ENCODE measurements at regions not wholly inside any gene's neighbourhood (a gene's known extent, or its start where the extent isn't known, plus 50 kb on each side); places are given as distances from the start of the nearest gene placed in this dataset.

GRCh38 chr5:17808566-17808965 is 174.3 kb downstream of the TAF11L14 start:
- Histone ChIP-seq H3K9ac (ENCODE audit: insufficient read depth, low read depth, low read length) (no peak overlapping the region), H3K4me1 (ENCODE audit: insufficient read depth, low read length) (no peaks in the 10 kb centered on the region), H3K9me3 (ENCODE audit: low read length) (peaks cover 39% of the 10 kb centered on the region), H4K20me1 (ENCODE audit: insufficient read depth, low read length) (no peaks in the 10 kb centered on the region), H3K27me3 (ENCODE audit: control insufficient read depth in 1 of 2, insufficient read depth in 2 of 2, low read length in 2 of 2) (no peaks in the 10 kb centered on the region), H3K36me3 (replicated peaks in 1 of 2; ENCODE audit: control insufficient read depth in 1 of 2, insufficient read depth in 2 of 2, low read length in 2 of 2) (no peaks in the 10 kb centered on the region), H3K4me2 (ENCODE audit: low read depth, low read length) (no peak overlapping the region), H3K27ac (ENCODE audit: extremely low read length, insufficient read depth, low read length) (no peak overlapping the region), H3K4me3 (replicated peaks in 1 of 3; ENCODE audit: insufficient read depth in 1 of 3, low read depth in 2 of 3, low read length in 3 of 3) (no peak overlapping the region), H2AFZ (ENCODE audit: low read length) (no peak overlapping the region), H3K79me2 (ENCODE audit: insufficient read depth, low read length) (no peaks in the 10 kb centered on the region)
- FAIRE-seq (no peak), ATAC-seq (no peak), DNase-seq (ENCODE audit: low spot score) (no peak)
- TF ChIP-seq ZNF451 (CRISPR knock-in tag; IDR thresholded peaks at IDR 0.05) = no peak
- no peak for TF ChIP-seq CENPBD1 (CRISPR knock-in tag; IDR thresholded peaks at IDR 0.05; ENCODE audit: borderline replicate concordance, low read depth)
- no peak for TF ChIP-seq UBTF (CRISPR knock-in tag; IDR thresholded peaks at IDR 0.05)
- TF ChIP-seq ZKSCAN5 (CRISPR knock-in tag; IDR thresholded peaks at IDR 0.05) = no peak
- BruUV-seq (replicated peaks) = no TSS peak
- 24% methylated on average over 2 of the region's 2 CpGs for WGBS (ENCODE audit: low lambda C conversion rate)
- ChIA-PET POLR2A (no interaction called here), CTCF (ENCODE audit: low intra/inter-chr PET ratio, low total read pairs) (no interaction called here)
- in situ Hi-C loops (cut with HindIII; ENCODE audit: extremely low pct_ligation_motif_present, low pct_unique_long_range_greater_than_20kb) = no loop called here
- intact Hi-C loops (cut with micrococcal nuclease; ENCODE audit: unreplicated experiment) = no loop called here

GRCh38 chr5:17810734-17811133 is 176.5 kb downstream of the TAF11L14 start:
- BruUV-seq (replicated peaks) = no TSS peak
- in situ Hi-C loops (cut with HindIII; ENCODE audit: extremely low pct_ligation_motif_present, low pct_unique_long_range_greater_than_20kb) (no loop called here), intact Hi-C loops (cut with micrococcal nuclease; ENCODE audit: unreplicated experiment) (no loop called here)
- Histone ChIP-seq H3K36me3 (replicated peaks in 1 of 2; ENCODE audit: control insufficient read depth in 1 of 2, insufficient read depth in 2 of 2, low read length in 2 of 2) (no peaks in the 10 kb centered on the region), H3K4me1 (ENCODE audit: insufficient read depth, low read length) (no peaks in the 10 kb centered on the region), H3K27me3 (ENCODE audit: control insufficient read depth in 1 of 2, insufficient read depth in 2 of 2, low read length in 2 of 2) (no peaks in the 10 kb centered on the region), H4K20me1 (ENCODE audit: insufficient read depth, low read length) (no peaks in the 10 kb centered on the region), H3K4me2 (ENCODE audit: low read depth, low read length) (no peak overlapping the region), H3K27ac (ENCODE audit: extremely low read length, insufficient read depth, low read length) (no peak overlapping the region), H3K4me3 (replicated peaks in 1 of 3; ENCODE audit: insufficient read depth in 1 of 3, low read depth in 2 of 3, low read length in 3 of 3) (no peak overlapping the region), H2AFZ (ENCODE audit: low read length) (no peak overlapping the region), H3K9ac (ENCODE audit: insufficient read depth, low read depth, low read length) (no peak overlapping the region), H3K9me3 (ENCODE audit: low read length) (peaks cover 47% of the 10 kb centered on the region), H3K79me2 (ENCODE audit: insufficient read depth, low read length) (no peaks in the 10 kb centered on the region)
- ChIA-PET CTCF (ENCODE audit: low intra/inter-chr PET ratio, low total read pairs) (no interaction called here), POLR2A (no interaction called here)
- FAIRE-seq (no peak), DNase-seq (ENCODE audit: low spot score) (no peak), ATAC-seq (no peak)
- 88% methylated on average over 1 of the region's 1 CpG for WGBS (ENCODE audit: low lambda C conversion rate)
- TF ChIP-seq SOX13 (IDR thresholded peaks at IDR 0.05) (no peak), SOX13 (CRISPR knock-in tag; conservative IDR thresholded peaks at IDR 0.05 in 1 of 2, IDR thresholded peaks at IDR 0.05 in 1 of 2) (no peak), ZNF282 (IDR thresholded peaks at IDR 0.05; ENCODE audit: partially characterized antibody) (no peak), FOXM1 (CRISPR knock-in tag; IDR thresholded peaks at IDR 0.05) (no peak), HNF1B (CRISPR knock-in tag; IDR thresholded peaks at IDR 0.05) (no peak), ZBTB1 (CRISPR knock-in tag; IDR thresholded peaks at IDR 0.05; ENCODE audit: borderline replicate concordance) (no peak), ZNF7 (CRISPR knock-in tag; IDR thresholded peaks at IDR 0.05) (no peak), MBNL3 (CRISPR knock-in tag; conservative IDR thresholded peaks at IDR 0.05) (no peak), GABPA (IDR thresholded peaks at IDR 0.05; ENCODE audit: low read depth, low read length) (no peak), GABPA (CRISPR knock-in tag; IDR thresholded peaks at IDR 0.05; ENCODE audit: low read depth) (no peak), SAFB2 (CRISPR knock-in tag; IDR thresholded peaks at IDR 0.05; ENCODE audit: borderline replicate concordance, low read depth) (no peak), ZFP37 (CRISPR knock-in tag; IDR thresholded peaks at IDR 0.05; ENCODE audit: borderline replicate concordance) (no peak), SOX6 (IDR thresholded peaks at IDR 0.05) (no peak), SOX6 (CRISPR knock-in tag; IDR thresholded peaks at IDR 0.05) (no peak)

All from HepG2 (cell line).